Vagina (tissue), 2 donors: ENCODE measurements at regions not wholly inside any gene's neighbourhood (a gene's known extent, or its start where the extent isn't known, plus 50 kb on each side); places are given as distances from the start of the nearest gene placed in this dataset.

Experiments
- POLR2A ChIP-seq, 2 donors: fragments of 450-650 bp; IDR thresholded peaks; one replicate each; pipeline ENCODE4 v1.6.1; 2017; ENCODE audit warnings: antibody characterized with exemption in 2 of 2, mild to moderate bottlenecking in 2 of 2, moderate library complexity in 2 of 2
- TF ChIP-seq, protein P1 (sequence below), 3 experiments: fragments of 450-650 bp in 2 of 3; fragments of 200-600 bp in 1 of 3; sonication (generic) in 1 of 3; IDR thresholded peaks; one replicate each; pipeline ENCODE4 v1.5.1; 2017 to 2019; ENCODE audit warnings: antibody characterized with exemption in 3 of 3, mild to moderate bottlenecking in 2 of 3, moderate library complexity in 2 of 3

DNA sequence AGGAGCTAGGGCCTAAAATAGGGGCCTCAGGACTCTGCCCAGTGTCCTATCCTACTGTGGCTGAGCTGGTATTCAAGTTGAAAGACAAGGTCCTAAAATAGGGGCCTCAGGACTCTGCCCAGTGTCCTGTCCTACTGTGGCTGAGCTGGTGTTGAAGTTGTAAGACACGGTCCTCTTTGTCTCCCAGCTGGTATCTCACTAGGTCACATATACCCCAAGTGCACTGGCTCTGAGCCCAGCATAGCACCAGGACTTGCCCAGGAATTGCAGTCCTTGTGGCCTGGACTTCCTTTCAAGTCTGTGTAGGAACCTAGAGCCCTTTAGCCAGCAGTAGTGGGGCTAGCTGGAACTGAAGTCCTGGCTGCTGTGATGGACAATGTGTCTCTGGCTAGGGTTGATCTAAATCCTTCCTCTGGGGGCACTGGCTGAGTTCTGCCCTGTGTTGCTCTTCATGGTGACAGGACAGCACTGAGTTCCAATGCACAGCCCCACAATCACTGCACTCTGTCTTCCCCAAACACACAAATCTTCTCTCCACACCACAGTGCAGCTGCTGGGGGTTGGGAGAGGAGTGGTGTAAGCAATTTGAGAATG is 260.5 kb downstream of the HAPSTR1 start:
- TF ChIP-seq, protein P1, sequence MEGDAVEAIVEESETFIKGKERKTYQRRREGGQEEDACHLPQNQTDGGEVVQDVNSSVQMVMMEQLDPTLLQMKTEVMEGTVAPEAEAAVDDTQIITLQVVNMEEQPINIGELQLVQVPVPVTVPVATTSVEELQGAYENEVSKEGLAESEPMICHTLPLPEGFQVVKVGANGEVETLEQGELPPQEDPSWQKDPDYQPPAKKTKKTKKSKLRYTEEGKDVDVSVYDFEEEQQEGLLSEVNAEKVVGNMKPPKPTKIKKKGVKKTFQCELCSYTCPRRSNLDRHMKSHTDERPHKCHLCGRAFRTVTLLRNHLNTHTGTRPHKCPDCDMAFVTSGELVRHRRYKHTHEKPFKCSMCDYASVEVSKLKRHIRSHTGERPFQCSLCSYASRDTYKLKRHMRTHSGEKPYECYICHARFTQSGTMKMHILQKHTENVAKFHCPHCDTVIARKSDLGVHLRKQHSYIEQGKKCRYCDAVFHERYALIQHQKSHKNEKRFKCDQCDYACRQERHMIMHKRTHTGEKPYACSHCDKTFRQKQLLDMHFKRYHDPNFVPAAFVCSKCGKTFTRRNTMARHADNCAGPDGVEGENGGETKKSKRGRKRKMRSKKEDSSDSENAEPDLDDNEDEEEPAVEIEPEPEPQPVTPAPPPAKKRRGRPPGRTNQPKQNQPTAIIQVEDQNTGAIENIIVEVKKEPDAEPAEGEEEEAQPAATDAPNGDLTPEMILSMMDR (IDR thresholded peaks at IDR 0.05) = no peak
- TF ChIP-seq POLR2A (IDR thresholded peaks at IDR 0.05) = no peak
